MV-4-11 (cell line): ENCODE measurements at regions not wholly inside any gene's neighbourhood (a gene's known extent, or its start where the extent isn't known, plus 50 kb on each side); places are given as distances from the start of the nearest gene placed in this dataset.

Source experiments
- DNase-seq: peaks from one replicate; lab custom pipeline; 2025; lab: John Stamatoyannopoulos, UW

DNA sequence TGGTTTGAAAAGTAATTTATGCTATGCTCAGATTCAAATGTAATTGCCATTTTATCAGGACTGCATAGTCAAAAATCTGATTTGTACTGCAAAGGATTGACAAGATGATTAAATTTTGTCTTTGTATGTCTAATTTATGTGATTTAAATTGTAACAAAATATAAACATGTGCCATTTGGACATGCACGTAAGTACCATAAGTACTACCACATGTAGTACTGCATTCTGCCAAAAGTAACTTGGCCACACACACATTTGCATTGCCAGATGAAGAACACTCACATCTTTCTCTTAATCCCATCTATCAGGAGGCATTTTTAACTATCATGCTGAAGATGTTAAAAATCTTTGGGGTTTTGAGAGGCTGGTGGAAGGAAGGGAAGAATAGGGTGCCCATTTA is 133.3 kb downstream of the KLF12 start:
- DNase-seq, result no peak

GRCh38 chr13:73998631-73999030 is 135.6 kb downstream of the KLF12 start:
- no peak for DNase-seq

DNA sequence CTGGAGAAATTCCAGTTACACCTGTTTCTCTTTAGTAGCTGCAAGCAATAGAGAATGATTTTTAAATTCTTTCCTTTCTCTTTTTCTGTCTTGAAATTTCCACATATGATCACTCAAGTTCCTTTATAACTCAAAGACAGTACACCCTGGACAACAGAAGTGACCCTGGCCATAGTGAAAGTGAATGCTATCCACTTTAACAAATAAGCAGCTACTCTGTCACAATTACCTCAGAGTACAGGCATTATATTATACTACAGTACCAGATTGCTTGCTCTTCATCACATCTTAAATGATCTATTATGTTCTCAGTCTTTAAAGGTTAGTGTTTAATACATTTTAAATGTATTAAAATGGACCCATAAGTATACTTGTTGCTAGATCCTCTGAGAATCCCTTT is 136.2 kb downstream of the KLF12 start:
- no peak for DNase-seq

- no peak for DNase-seq
These were observed 137.6 kb downstream of the KLF12 start for GRCh38 chr13:73996569-73996968.

DNA sequence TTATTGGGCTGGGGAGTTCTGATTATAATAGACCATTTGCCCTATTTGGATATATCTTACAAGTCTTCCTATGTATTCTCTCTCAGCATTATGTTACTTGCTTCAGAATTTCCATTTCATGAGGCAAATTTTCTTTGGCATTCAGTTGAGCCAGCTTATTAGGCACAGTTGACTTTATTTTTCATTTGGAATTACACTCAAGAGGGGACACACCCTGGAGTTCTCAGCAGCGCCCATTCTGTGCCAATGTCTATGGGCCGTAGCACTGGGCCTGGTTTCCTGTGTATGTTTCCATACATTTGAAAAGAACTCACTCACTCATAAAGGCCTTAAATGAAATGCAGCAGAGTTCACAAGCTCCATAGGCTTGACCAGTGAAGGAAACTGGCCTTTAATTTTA is 138.5 kb downstream of the KLF12 start:
- no peak for DNase-seq

DNA sequence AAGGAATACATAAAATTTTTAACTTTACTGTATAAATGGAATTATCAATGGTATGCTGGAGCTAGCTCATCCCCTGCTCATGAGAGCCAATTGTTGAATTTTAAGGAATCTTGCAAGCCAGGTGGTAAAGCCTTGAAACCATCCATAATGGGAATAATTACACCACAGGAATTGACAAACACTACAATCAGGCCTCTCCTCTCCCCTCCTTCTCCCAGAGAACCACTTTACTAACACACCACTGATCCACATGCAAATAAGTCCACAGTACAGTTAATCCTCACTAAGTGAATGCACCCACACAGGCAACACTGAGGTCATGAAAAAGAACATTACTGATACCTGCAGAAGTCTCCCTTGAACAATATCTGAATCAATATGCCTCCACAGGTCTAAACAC is 140.5 kb downstream of the KLF12 start:
- no peak for DNase-seq

- no peak for DNase-seq
These were observed 142.3 kb downstream of the KLF12 start for GRCh38 chr13:73991884-73992283.

GRCh38 chr13:73991384-73991783 is 142.8 kb downstream of the KLF12 start:
- no peak for DNase-seq

GRCh38 chr13:73989244-73989843 is 144.9 kb downstream of the KLF12 start:
- DNase-seq, result no peak

DNA sequence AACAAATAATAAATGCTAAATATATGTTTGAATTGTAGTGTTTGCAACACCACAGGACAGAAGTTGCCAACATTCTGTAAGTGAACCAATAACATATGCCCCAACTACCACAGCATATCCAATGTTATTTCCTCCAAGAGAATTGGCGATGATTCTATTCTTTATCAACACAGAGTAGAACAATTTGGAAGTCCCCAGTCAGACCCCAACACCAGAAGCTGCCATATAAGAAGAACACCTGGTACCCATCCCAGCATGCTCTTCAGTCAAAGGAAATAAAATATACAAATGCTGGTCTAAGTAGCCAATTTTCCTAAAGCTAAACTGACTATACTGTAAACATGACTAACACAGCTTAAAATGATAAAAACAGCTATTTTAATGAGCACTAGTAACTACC is 145.7 kb downstream of the KLF12 start:
- DNase-seq, result no peak

- peak; percentile 66 for DNase-seq
These were observed 146.6 kb downstream of the KLF12 start for GRCh38 chr13:73987618-73988017.

DNA sequence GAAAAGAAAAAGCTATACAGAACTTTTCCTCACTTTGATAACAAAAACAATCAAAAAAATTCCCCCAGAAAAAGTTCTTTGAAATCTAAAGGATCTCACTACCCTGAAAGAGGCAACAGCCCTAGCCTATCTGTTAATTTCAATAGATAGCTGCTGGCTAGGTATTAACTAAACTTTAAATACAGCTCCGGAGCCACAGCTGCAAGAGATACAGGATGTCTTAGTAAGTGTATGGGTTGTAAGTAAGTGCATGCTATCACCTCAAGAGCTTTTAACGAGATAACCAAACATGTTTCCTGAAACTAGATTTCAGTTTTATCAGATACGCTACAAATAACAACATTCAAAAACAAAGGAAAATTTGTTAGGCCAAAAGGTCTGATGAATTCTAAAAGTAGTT is 148.4 kb downstream of the KLF12 start:
- no peak for DNase-seq

DNA sequence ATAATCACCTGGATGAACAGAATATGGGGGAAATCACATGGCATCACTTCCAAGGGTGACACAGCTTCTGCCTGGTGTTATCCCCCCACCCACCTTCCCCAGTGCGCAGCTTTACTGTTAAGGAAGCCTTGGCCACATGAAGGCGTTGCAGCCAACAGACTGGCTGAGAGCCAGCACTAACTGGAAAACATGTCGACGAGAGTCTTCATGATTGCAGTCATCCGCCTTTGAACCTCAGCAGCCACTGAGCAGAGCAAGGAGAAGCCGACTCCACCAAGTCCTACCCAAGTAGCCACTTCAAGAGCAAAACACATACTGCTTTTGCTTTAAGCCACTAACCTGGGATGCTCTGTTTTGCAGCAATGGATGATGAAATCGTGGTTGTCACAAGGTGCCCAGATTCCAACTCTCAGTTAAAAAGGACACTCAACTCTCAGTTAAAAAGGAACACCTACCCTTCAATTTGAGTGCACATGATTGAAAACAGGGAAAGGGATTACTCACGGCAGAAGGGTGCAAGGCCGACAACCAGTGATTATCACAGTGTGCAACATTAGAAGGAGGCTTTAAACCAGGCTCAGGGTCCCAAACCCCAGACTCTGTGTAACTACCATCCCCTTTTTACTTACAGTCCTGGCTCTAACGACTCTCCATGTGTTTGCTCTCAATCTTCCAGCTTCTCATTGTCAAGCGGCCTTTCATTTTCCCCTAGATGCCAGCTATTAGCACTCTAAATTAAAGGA is 149.1 kb downstream of the KLF12 start:
- no peak for DNase-seq

DNA sequence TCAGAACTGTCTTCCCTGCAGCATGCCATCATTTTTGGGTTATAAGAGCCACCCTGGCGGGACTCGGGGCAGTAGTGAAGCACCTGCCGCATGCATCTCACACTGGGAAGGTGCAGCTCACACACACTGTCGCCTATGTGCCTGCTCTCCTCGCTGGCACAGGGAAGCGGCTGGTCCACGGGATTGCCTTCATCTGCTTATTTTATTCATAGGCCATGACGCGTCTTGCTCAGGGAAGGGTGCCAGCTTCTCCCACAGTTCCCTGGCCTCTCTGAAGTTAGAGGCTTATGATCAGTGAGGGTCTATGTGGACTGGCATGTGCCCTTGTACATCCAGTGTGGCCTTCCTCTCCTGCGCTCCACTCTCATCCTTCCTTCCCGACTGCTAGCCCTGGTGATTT is 150.0 kb downstream of the KLF12 start:
- no peak for DNase-seq

DNA sequence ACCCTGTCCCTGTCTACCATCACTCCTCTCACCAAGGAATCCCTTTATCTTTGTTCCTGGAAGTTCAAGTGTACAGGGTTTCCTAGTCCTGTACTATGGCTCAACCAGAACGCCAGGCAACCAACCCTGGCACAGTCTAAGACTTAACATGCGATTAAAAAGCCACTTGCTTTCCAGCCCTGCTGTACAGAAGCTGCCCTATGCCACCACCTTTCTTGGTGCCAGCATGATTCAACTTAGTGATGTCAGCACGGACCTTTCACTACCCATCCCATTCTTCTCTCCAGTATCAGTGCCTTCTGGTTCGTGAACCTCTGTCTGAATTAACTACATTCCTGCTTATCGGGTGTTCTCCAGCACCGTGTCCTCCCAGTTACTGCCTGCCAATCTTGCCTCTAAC is 151.1 kb downstream of the KLF12 start:
- no peak for DNase-seq

DNA sequence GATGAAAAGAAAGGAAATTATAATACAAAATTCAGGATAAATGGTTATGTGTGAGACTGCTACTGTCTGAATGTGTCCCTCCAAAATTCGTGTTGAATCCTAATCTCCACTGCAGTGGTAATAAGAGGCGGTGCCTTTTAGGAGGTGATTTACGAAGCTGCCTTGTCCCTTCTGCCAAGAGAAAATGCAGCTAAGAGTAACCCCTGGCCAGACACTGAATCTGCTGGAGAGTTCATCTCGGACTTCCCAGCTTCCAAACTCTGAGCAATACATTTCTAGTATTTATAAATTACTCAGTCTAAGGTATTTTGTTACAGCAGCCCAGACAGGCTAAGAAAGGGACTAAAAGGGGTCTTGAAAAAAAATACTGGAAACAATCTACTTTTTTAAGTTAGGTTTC is 152.6 kb downstream of the KLF12 start:
- no peak for DNase-seq

DNA sequence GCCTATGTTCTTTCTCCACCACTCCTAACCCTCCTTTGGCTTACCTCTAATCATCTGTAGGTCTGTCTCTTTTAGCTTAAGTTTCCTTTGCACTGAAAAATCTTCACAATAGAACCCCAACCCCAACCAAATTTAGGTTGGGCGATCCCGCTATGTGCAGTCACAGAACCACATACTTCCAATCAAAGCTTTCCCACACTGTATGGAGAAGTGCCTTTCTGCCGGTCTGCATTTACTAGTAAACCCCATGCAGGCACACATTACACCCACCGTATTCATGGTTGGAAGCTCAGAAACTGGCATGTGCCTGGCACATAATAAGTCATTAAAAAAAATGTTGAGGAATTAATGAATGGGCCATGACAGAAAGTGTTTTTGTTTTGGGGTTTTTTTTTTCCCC is 158.4 kb downstream of the KLF12 start:
- DNase-seq, result no peak

GRCh38 chr13:73974051-73974450 is 160.2 kb downstream of the KLF12 start:
- DNase-seq, result no peak

DNA sequence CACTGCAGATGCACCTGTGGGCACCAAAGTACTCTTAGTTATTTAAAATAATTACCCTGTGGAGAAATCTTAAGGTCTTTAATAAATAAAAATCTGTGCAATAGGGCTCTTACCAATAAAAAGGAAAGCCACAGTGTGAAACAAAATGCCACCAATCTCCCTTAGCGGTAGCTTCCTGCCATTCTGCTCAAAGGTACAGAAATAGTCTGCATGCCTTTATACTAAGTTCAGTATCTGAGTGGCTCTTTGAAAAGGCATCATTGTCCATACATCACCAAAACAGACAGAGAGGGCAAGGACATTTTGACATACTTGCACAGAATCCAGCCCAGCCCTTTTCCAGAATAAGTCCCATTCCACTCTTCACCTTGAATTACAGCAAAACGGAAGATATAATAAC is 161.0 kb downstream of the KLF12 start:
- DNase-seq, result no peak

DNA sequence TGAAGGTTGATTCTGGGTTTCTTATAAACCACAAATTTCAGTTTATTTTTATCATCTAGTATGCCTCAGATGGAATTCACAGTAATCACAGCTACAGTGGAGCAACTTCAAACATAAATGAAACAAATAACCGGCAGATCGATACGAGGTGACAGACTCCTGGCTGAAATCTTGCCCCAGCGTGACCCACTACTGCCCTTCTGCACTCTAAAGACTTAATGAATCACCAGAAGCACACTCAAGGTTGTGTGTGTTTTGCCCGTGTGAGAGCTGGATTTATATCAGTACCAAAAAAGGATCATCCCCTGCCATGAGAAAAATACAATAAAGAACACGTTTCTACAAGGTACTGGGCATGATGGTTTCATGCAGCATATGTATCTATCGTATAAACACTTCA is 161.7 kb downstream of the KLF12 start:
- no peak for DNase-seq

- DNase-seq, result no peak
These were observed 162.7 kb downstream of the KLF12 start for GRCh38 chr13:73971481-73971880.

DNA sequence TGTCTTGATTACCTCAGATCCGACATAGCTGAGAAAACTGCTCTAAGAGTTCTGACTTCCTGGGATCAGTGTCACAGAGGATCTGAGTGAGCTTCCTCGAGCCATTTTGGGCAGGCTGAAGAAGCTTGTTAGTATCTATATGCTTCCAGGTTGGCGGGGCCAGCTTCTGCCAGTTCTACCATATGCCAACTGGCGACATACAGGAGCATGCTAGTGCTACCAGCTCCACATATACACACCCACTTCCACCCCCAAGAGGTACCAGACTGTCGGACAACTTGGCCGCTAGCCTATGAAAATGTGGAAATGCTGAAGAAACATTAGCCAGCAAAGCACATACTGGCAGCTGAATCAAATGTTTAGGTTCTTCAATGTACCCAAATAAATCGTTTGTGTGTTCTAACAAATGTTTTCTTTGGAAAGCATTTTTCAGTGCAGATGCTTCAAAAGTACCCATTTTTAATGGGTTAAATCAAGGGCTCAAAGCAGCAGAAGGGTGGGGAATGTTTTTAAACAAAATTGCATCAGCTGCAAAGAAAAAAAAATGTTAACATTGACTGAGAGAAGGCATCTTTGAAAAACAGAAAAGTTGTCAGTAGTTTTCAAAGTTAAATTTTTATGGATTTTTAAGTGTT is 163.7 kb downstream of the KLF12 start:
- DNase-seq, result no peak

DNA sequence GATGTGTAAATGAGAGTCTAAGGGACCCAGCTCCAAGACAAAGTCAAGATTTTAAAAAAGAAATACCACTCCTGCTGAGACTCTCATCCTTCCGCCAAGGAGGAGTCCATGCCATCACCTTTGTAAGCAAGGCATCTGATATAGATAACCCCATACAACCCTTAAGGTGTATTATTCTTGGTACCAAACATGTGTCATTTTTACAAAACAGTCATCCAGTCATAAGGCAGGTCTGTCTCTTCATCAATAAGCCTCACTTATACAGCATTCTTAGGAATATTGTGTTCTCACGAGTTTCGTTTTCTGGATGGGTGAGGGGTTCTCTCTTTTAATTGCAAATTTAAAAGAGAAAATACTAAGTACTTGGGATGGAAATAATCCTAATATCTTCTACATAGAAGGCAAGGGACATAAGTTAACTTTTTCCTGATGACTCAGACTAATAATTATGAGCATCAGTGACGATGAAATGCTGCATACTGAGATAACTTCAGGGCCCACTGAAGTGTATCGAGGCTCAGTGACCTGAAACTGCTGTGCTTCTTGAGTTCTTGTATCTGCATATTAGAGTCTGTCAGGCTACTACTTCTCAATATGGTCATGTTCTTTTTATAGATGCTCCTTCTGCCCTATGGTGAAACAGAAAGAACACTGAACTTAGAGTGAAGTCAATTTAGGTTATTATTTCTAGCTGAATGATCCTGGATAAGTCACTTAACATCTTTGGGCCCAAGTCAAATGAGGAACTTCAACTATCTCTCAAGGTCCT is 166.6 kb downstream of the KLF12 start:
- DNase-seq, result no peak
